Type B pancreatic cell (in vitro differentiated cells): ENCODE measurements at regions not wholly inside any gene's neighbourhood (a gene's known extent, or its start where the extent isn't known, plus 50 kb on each side); places are given as distances from the start of the nearest gene placed in this dataset.
"Not testable (repeated sequence)": the region's sequence is repeated elsewhere in the genome, so short reads cannot be mapped to it uniquely, and the experiment has no call there.

Experiments used
- DNase-seq: peaks from one replicate; pipeline ENCODE4 v3.0.0; 2021; ENCODE audit warnings: mixed read lengths; ENCODE audit not compliant: unreplicated experiment; ENCODE audit errors: extremely low spot score
- H3K27ac Mint-ChIP-seq: 2 replicates; pipeline ENCODE4 v1.8.0; 2021; ENCODE audit warnings: mild to moderate bottlenecking, mixed read lengths
- H3K27me3 Mint-ChIP-seq: 2 replicates; pipeline ENCODE4 v1.8.0; 2021; ENCODE audit warnings: mixed read lengths
- H3K36me3 Mint-ChIP-seq: 2 replicates; pipeline ENCODE4 v1.8.0; 2021; ENCODE audit warnings: mixed read lengths
- H3K4me1 Mint-ChIP-seq: one replicate; pipeline ENCODE4 v1.8.0; 2021; ENCODE audit warnings: mixed read lengths; ENCODE audit not compliant: unreplicated experiment
- H3K4me3 Mint-ChIP-seq: 2 replicates; pipeline ENCODE4 v1.8.0; 2021; ENCODE audit warnings: mild to moderate bottlenecking, mixed read lengths
- H3K9me3 Mint-ChIP-seq: 2 replicates; pipeline ENCODE4 v1.8.0; 2021; ENCODE audit warnings: mixed read lengths
- CTCF ChIP-seq: fragments of 200-600 bp; sonication (generic); conservative IDR thresholded peaks from 2 replicates; pipeline ENCODE4 v1.5.0; 2021; ENCODE audit warnings: antibody characterized with exemption, mild to moderate bottlenecking

DNA sequence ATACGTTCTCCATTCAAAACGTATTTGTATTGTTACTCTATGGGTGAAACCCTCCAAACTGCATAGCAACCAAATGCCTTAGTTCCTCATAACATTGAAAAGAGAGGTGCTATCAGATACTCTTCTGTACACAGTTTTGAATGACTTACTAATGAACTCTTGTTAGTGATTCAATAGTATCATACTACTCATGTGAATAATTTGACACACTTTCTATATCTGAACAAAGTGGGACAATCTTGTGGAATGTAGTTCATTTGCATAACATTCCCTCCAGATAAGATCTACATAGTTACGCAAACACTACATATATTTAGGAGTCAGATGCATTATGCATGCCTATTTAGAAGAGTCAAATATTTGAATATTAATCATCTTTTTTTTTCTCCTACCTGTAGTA is 232.0 kb upstream of the NRXN1 start:
- H3K9me3 Mint-ChIP-seq = no peaks in the 10 kb centered on the region
- H3K36me3 Mint-ChIP-seq = no peaks in the 10 kb centered on the region
- TF ChIP-seq CTCF = no peak
- DNase-seq = no peak
- H3K4me1 Mint-ChIP-seq = no peaks in the 10 kb centered on the region
- H3K27ac Mint-ChIP-seq = no peak overlapping the region
- H3K27me3 Mint-ChIP-seq = no peaks in the 10 kb centered on the region
- H3K4me3 Mint-ChIP-seq = no peak overlapping the region

GRCh38 chr2:51263101-51263500 is 231.2 kb upstream of the NRXN1 start:
- not testable (repeated sequence) for H3K36me3 Mint-ChIP-seq, H3K4me3 Mint-ChIP-seq, H3K27ac Mint-ChIP-seq, H3K27me3 Mint-ChIP-seq, H3K9me3 Mint-ChIP-seq, H3K4me1 Mint-ChIP-seq, DNase-seq

DNA sequence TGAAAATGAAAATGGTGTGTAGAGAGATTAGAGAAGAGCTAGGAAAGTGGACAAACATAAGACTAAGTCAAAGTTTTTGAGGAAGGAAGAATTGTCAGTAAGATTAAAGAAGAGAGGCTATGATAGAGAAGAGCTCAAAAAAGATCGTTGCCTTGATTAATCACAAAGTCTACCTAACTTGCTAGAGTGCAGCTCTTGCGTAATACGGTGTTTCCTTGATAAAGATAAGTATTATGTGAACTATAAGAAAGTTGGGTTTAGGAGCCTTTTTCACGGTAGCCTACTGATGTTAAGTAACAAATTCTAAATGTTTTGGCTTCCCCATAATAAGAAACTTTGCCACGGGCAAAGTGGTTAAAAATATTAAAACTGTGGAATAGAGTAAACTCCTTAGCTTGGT is 226.4 kb upstream of the NRXN1 start:
- TF ChIP-seq CTCF = no peak
- H3K36me3 Mint-ChIP-seq = no peaks in the 10 kb centered on the region
- H3K27ac Mint-ChIP-seq = no peak overlapping the region
- H3K4me3 Mint-ChIP-seq = no peak overlapping the region
- H3K4me1 Mint-ChIP-seq = no peaks in the 10 kb centered on the region
- no peaks in the 10 kb centered on the region for H3K27me3 Mint-ChIP-seq
- no peak for DNase-seq
- H3K9me3 Mint-ChIP-seq = no peaks in the 10 kb centered on the region

- H3K27me3 Mint-ChIP-seq = no peaks in the 10 kb centered on the region
- TF ChIP-seq CTCF = no peak
- H3K9me3 Mint-ChIP-seq = no peaks in the 10 kb centered on the region
- no peak overlapping the region for H3K4me3 Mint-ChIP-seq
- no peak for DNase-seq
- no peak overlapping the region for H3K27ac Mint-ChIP-seq
- H3K4me1 Mint-ChIP-seq = no peaks in the 10 kb centered on the region
- H3K36me3 Mint-ChIP-seq = no peaks in the 10 kb centered on the region
Observed at GRCh38 chr2:51256736-51257135, 224.8 kb upstream of the NRXN1 start.

DNA sequence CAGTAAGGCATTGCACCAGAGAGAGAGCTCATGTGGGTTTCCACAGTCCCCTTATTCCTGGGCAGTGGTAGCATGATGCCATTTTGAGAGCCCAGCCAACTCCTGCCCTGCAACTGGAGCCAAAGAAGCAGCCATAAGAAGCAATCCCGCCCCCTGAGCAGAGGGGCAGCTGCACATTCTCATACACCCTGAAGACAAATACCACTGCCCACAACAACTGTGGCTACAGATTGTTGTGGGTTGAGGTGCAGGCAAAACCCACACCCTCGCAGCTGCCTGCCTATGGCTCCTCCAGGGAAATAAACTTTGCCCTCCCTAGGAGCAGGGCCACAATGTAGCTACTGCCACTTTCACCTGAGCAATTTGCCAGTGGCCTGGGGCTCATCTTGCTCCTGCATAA is 219.4 kb upstream of the NRXN1 start:
- no peak overlapping the region for H3K4me3 Mint-ChIP-seq
- H3K9me3 Mint-ChIP-seq = no peaks in the 10 kb centered on the region
- DNase-seq = no peak
- no peaks in the 10 kb centered on the region for H3K27me3 Mint-ChIP-seq
- no peaks in the 10 kb centered on the region for H3K36me3 Mint-ChIP-seq
- TF ChIP-seq CTCF = no peak
- no peak overlapping the region for H3K27ac Mint-ChIP-seq
- no peaks in the 10 kb centered on the region for H3K4me1 Mint-ChIP-seq

- no peak overlapping the region for H3K27ac Mint-ChIP-seq
- no peaks in the 10 kb centered on the region for H3K36me3 Mint-ChIP-seq
Observed at GRCh38 chr2:51247252-51247805, 215.4 kb upstream of the NRXN1 start.

More at GRCh38 chr2:51247252-51247805, 215.4 kb upstream of the NRXN1 start:
- H3K4me1 Mint-ChIP-seq = no peaks in the 10 kb centered on the region
- TF ChIP-seq CTCF = no peak
- H3K9me3 Mint-ChIP-seq = no peaks in the 10 kb centered on the region
- no peak for DNase-seq
- H3K27me3 Mint-ChIP-seq = no peaks in the 10 kb centered on the region
- no peak overlapping the region for H3K4me3 Mint-ChIP-seq
